Nephron (organoid): ENCODE measurements at regions not wholly inside any gene's neighbourhood (a gene's known extent, or its start where the extent isn't known, plus 50 kb on each side); places are given as distances from the start of the nearest gene placed in this dataset.
"Not testable (repeated sequence)": the region's sequence is repeated elsewhere in the genome, so short reads cannot be mapped to it uniquely, and the experiment has no call there.

Source experiments
- H3K27ac Mint-ChIP-seq, 3 experiments: 2 replicates each; pipeline ENCODE4 v1.8.0; 2020; ENCODE audit warnings: mixed read lengths in 3 of 3, mild to moderate bottlenecking in 2 of 3, moderate library complexity in 1 of 3
- H3K27me3 Mint-ChIP-seq: 2 replicates; pipeline ENCODE4 v1.8.0; 2021; ENCODE audit warnings: low read depth, mild to moderate bottlenecking, moderate library complexity, mixed read lengths
- H3K36me3 Mint-ChIP-seq: 2 replicates; pipeline ENCODE4 v1.8.0; 2020; ENCODE audit warnings: low read depth, mixed read lengths
- H3K4me1 Mint-ChIP-seq: 2 replicates; pipeline ENCODE4 v1.8.0; 2020; ENCODE audit warnings: mixed read lengths
- H3K4me3 Mint-ChIP-seq, 3 experiments: 2 replicates each; pipeline ENCODE4 v1.8.0; 2020; ENCODE audit warnings: mild to moderate bottlenecking in 3 of 3, mixed read lengths in 3 of 3, moderate library complexity in 2 of 3
- H3K9me3 Mint-ChIP-seq: 2 replicates; pipeline ENCODE4 v1.8.0; 2020; ENCODE audit warnings: mixed read lengths
- CTCF ChIP-seq, 3 experiments: fragments of 200-600 bp; sonication (generic); IDR thresholded peaks; one replicate each; pipeline ENCODE4 v1.5.0; 2021; ENCODE audit warnings: antibody characterized with exemption in 3 of 3; ENCODE audit not compliant: unreplicated experiment in 3 of 3

GRCh38 chr7:119949053-119949452 lies 323.9 kb upstream of the KCND2 start:
- no peak overlapping the region for H3K4me3 Mint-ChIP-seq
- no peaks in the 10 kb centered on the region for H3K36me3 Mint-ChIP-seq
- no peak overlapping the region for H3K27ac Mint-ChIP-seq
- no peaks in the 10 kb centered on the region for H3K27me3 Mint-ChIP-seq
- no peaks in the 10 kb centered on the region for H3K4me1 Mint-ChIP-seq
- TF ChIP-seq CTCF (IDR thresholded peaks at IDR 0.05; ENCODE audit: unreplicated experiment in 3 of 3): no peak
- peaks cover 7% of the 10 kb centered on the region for H3K9me3 Mint-ChIP-seq

- H3K4me3 Mint-ChIP-seq, H3K9me3 Mint-ChIP-seq, H3K36me3 Mint-ChIP-seq, H3K27ac Mint-ChIP-seq, H3K4me1 Mint-ChIP-seq, H3K27me3 Mint-ChIP-seq: not testable (repeated sequence)
These were observed 322.5 kb upstream of the KCND2 start for GRCh38 chr7:119950390-119951041.

- H3K36me3 Mint-ChIP-seq, H3K9me3 Mint-ChIP-seq, H3K4me1 Mint-ChIP-seq, H3K4me3 Mint-ChIP-seq, H3K27ac Mint-ChIP-seq, H3K27me3 Mint-ChIP-seq: not testable (repeated sequence)
These were observed 321.4 kb upstream of the KCND2 start for GRCh38 chr7:119951614-119952013.

GRCh38 chr7:119957335-119957734 lies 315.6 kb upstream of the KCND2 start:
- TF ChIP-seq CTCF (IDR thresholded peaks at IDR 0.05; ENCODE audit: unreplicated experiment in 3 of 3): no peak
- Mint-ChIP-seq H3K4me1 (no peaks in the 10 kb centered on the region), H3K27me3 (no peaks in the 10 kb centered on the region), H3K9me3 (no peaks in the 10 kb centered on the region), H3K4me3 (no peak overlapping the region), H3K36me3 (no peaks in the 10 kb centered on the region), H3K27ac (no peak overlapping the region)

GRCh38 chr7:119959811-119960210 lies 313.2 kb upstream of the KCND2 start:
- no peaks in the 10 kb centered on the region for H3K36me3 Mint-ChIP-seq
- H3K27ac Mint-ChIP-seq: no peak overlapping the region
- no peaks in the 10 kb centered on the region for H3K9me3 Mint-ChIP-seq
- no peaks in the 10 kb centered on the region for H3K4me1 Mint-ChIP-seq
- H3K27me3 Mint-ChIP-seq: no peaks in the 10 kb centered on the region
- no peak overlapping the region for H3K4me3 Mint-ChIP-seq
- no peak for TF ChIP-seq CTCF (IDR thresholded peaks at IDR 0.05; ENCODE audit: unreplicated experiment in 3 of 3)

GRCh38 chr7:119963654-119964053 lies 309.3 kb upstream of the KCND2 start:
- Mint-ChIP-seq H3K27me3 (no peaks in the 10 kb centered on the region), H3K4me1 (no peaks in the 10 kb centered on the region), H3K4me3 (no peak overlapping the region), H3K27ac (no peak overlapping the region), H3K9me3 (no peaks in the 10 kb centered on the region), H3K36me3 (no peaks in the 10 kb centered on the region)
- no peak for TF ChIP-seq CTCF (IDR thresholded peaks at IDR 0.05; ENCODE audit: unreplicated experiment in 3 of 3)

- H3K27me3 Mint-ChIP-seq: no peaks in the 10 kb centered on the region
- TF ChIP-seq CTCF (IDR thresholded peaks at IDR 0.05; ENCODE audit: unreplicated experiment in 3 of 3): no peak
- no peak overlapping the region for H3K4me3 Mint-ChIP-seq
- no peaks in the 10 kb centered on the region for H3K36me3 Mint-ChIP-seq
- no peak overlapping the region for H3K27ac Mint-ChIP-seq
- no peaks in the 10 kb centered on the region for H3K4me1 Mint-ChIP-seq
- H3K9me3 Mint-ChIP-seq: no peaks in the 10 kb centered on the region
These were observed 308.9 kb upstream of the KCND2 start for GRCh38 chr7:119964065-119964464.
